Hepatocyte (in vitro differentiated cells): ENCODE measurements at regions not wholly inside any gene's neighbourhood (a gene's known extent, or its start where the extent isn't known, plus 50 kb on each side); places are given as distances from the start of the nearest gene placed in this dataset.

ENCODE experiments used
- DNase-seq: peaks from one replicate; pipeline ENCODE4 v3.0.0-alpha.2; 2016; ENCODE audit warnings: low spot score
- H2AFZ ChIP-seq: fragments of 200-600 bp; sonication (generic); 2 replicates; pipeline ENCODE4 v1.6.0; 2016; ENCODE audit warnings: antibody characterized with exemption, mild to moderate bottlenecking
- H3K27ac ChIP-seq: fragments of 200-600 bp; sonication (generic); 2 replicates; pipeline ENCODE4 v1.5.1; 2016; ENCODE audit warnings: mild to moderate bottlenecking
- H3K27me3 ChIP-seq: fragments of 200-600 bp; sonication (generic); 2 replicates; pipeline ENCODE4 v1.6.1; 2016
- H3K36me3 ChIP-seq: fragments of 200-600 bp; sonication (generic); replicated peaks from 2 replicates; pipeline ENCODE4 v1.5.1; 2016; ENCODE audit warnings: low read depth; ENCODE audit not compliant: insufficient read depth
- H3K4me1 ChIP-seq: fragments of 200-600 bp; sonication (generic); 2 replicates; pipeline ENCODE4 v1.5.1; 2016; ENCODE audit warnings: mild to moderate bottlenecking, moderate library complexity; ENCODE audit not compliant: insufficient read depth
- H3K4me2 ChIP-seq: fragments of 200-600 bp; sonication (generic); 2 replicates; pipeline ENCODE4 v1.6.0; 2016
- H3K4me3 ChIP-seq: fragments of 200-600 bp; sonication (generic); 2 replicates; pipeline ENCODE4 v1.5.1; 2016; ENCODE audit warnings: mild to moderate bottlenecking
- H3K79me2 ChIP-seq: fragments of 200-600 bp; sonication (generic); 2 replicates; pipeline ENCODE4 v1.6.0; 2017; ENCODE audit warnings: mild to moderate bottlenecking
- H3K9me2 ChIP-seq: fragments of 200-600 bp; sonication (generic); replicated peaks from 2 replicates; pipeline ENCODE4 v1.6.0; 2017; ENCODE audit warnings: mild to moderate bottlenecking; ENCODE audit not compliant: insufficient read depth
- H3K9me3 ChIP-seq: fragments of 200-600 bp; sonication (generic); 2 replicates; pipeline ENCODE4 v1.5.1; 2016; ENCODE audit warnings: low read depth, mild to moderate bottlenecking
- H4K20me1 ChIP-seq: fragments of 200-600 bp; sonication (generic); 2 replicates; pipeline ENCODE4 v1.6.0; 2016; ENCODE audit warnings: mild to moderate bottlenecking; ENCODE audit not compliant: insufficient read depth, poor library complexity, severe bottlenecking
- CTCF ChIP-seq: fragments of 200-600 bp; sonication (generic); IDR thresholded peaks from 2 replicates; pipeline ENCODE4 v1.5.1; 2016; ENCODE audit warnings: antibody characterized with exemption, mild to moderate bottlenecking; ENCODE audit not compliant: poor library complexity
- EZH2 ChIP-seq: fragments of 200-600 bp; sonication (generic); IDR thresholded peaks from 2 replicates; pipeline ENCODE4 v1.6.1; 2016; ENCODE audit warnings: antibody characterized with exemption, mild to moderate bottlenecking, borderline replicate concordance
- EZH2phosphoT487 ChIP-seq: fragments of 200-600 bp; sonication (generic); IDR thresholded peaks from one replicate; pipeline ENCODE4 v1.6.1; 2018; ENCODE audit warnings: antibody characterized with exemption, mild to moderate bottlenecking, low read depth, moderate library complexity; ENCODE audit not compliant: unreplicated experiment, severe bottlenecking
- WGBS: methylation state at CpG from one replicate; pipeline ENCODE4 v1.1.6; 2016; ENCODE audit warnings: low lambda C conversion rate; ENCODE audit errors: missing lambda C conversion rate; 5-methylcytosine and 5-hydroxymethylcytosine counted together

- Histone ChIP-seq H2AFZ (no peak overlapping the region), H3K27ac (no peak overlapping the region), H3K4me3 (no peak overlapping the region), H3K9me2 (no peaks in the 10 kb centered on the region), H3K9me3 (no peaks in the 10 kb centered on the region), H3K4me2 (no peak overlapping the region), H3K36me3 (no peaks in the 10 kb centered on the region), H3K27me3 (no peaks in the 10 kb centered on the region), H4K20me1 (no peaks in the 10 kb centered on the region), H3K4me1 (no peaks in the 10 kb centered on the region), H3K79me2 (no peaks in the 10 kb centered on the region)
- DNase-seq, result no peak
- 61% methylated on average over 6 of the region's 6 CpGs for WGBS
- TF ChIP-seq CTCF, result no peak
- no peak for TF ChIP-seq EZH2
- TF ChIP-seq EZH2phosphoT487, result no peak
These were observed 575.0 kb upstream of the NR3C2 start for GRCh38 chr4:149017002-149017734.

DNA sequence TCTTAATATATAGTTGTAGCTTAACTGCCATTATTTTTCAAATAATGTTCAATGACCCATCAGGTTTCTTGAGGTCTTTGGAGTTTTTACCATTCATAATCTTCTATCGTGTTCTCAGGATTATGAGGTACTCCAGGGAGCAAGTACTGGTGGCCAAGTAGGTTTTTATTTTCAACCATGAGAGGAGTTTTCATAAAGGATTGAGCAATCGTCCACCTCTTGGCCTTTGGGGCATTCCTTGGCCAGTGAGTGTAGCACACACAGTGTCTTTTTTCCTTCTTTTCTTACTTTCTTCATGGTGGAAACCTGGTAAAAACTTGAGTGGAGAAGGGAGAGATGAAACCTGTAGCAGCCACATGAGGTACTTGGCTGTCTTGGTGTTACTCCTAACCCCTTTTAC lies 567.0 kb upstream of the NR3C2 start:
- WGBS, result 83% methylated on average over 2 of the region's 2 CpGs
- Histone ChIP-seq H3K9me2 (no peaks in the 10 kb centered on the region), H3K4me3 (no peak overlapping the region), H2AFZ (no peak overlapping the region), H3K27ac (no peak overlapping the region), H3K9me3 (no peaks in the 10 kb centered on the region), H3K36me3 (no peaks in the 10 kb centered on the region), H3K4me2 (no peak overlapping the region), H3K27me3 (no peaks in the 10 kb centered on the region), H4K20me1 (no peaks in the 10 kb centered on the region), H3K4me1 (no peaks in the 10 kb centered on the region), H3K79me2 (no peaks in the 10 kb centered on the region)
- TF ChIP-seq EZH2phosphoT487, result no peak
- TF ChIP-seq CTCF, result no peak
- no peak for TF ChIP-seq EZH2
- no peak for DNase-seq

GRCh38 chr4:149008415-149009025 lies 566.3 kb upstream of the NR3C2 start:
- H3K79me2 ChIP-seq, result no peaks in the 10 kb centered on the region
- no peak overlapping the region for H2AFZ ChIP-seq
- H3K27ac ChIP-seq, result no peak overlapping the region
- H3K4me2 ChIP-seq, result no peak overlapping the region
- 67% methylated on average over 3 of the region's 3 CpGs for WGBS
- H3K9me3 ChIP-seq, result no peaks in the 10 kb centered on the region
- H3K9me2 ChIP-seq, result no peaks in the 10 kb centered on the region
- H3K36me3 ChIP-seq, result no peaks in the 10 kb centered on the region
- H3K4me3 ChIP-seq, result no peak overlapping the region
- H4K20me1 ChIP-seq, result no peaks in the 10 kb centered on the region
- TF ChIP-seq EZH2phosphoT487 (no peak), CTCF (no peak), EZH2 (no peak)
- H3K27me3 ChIP-seq, result no peaks in the 10 kb centered on the region
- DNase-seq, result no peak
- no peaks in the 10 kb centered on the region for H3K4me1 ChIP-seq
